GM10248 (cell line): ENCODE measurements at regions not wholly inside any gene's neighbourhood (a gene's known extent, or its start where the extent isn't known, plus 50 kb on each side); places are given as distances from the start of the nearest gene placed in this dataset.

ENCODE experiments used
- CTCF ChIA-PET: fragments of 300-600 bp; sonication (Branson Sonifier 250); formaldehyde crosslinking; extraction: SDS; loops from one replicate; lab custom pipeline; 2021; ENCODE audit warnings: antibody characterized with exemption; lab: Yijun Ruan, JAX
- POLR2A ChIA-PET: fragments of 350-650 bp; sonication (Branson Sonifier 250); formaldehyde crosslinking; extraction: SDS; loops from one replicate; lab custom pipeline; 2020; ENCODE audit warnings: antibody characterized with exemption; lab: Yijun Ruan, JAX
- DNase-seq: peaks from one replicate; pipeline ENCODE4 v3.0.0; 2012; ENCODE audit errors: extremely low spot score
- CTCF ChIP-seq: IDR thresholded peaks from 2 replicates; pipeline ENCODE4 v1.5.1; 2012; ENCODE audit warnings: mild to moderate bottlenecking, low read depth; ENCODE audit errors: extremely low read depth, missing control alignments, control extremely low read depth

- no peak for TF ChIP-seq CTCF
- CTCF ChIA-PET, result no interaction called here
- POLR2A ChIA-PET, result no interaction called here
- no peak for DNase-seq
Measured at GRCh38 chr12:60345442-60345841, 749.6 kb downstream of the SLC16A7 start.

GRCh38 chr12:60349232-60349978 is 753.6 kb downstream of the SLC16A7 start:
- no peak for DNase-seq
- no peak for TF ChIP-seq CTCF
- ChIA-PET CTCF (no interaction called here), POLR2A (no interaction called here)

DNA sequence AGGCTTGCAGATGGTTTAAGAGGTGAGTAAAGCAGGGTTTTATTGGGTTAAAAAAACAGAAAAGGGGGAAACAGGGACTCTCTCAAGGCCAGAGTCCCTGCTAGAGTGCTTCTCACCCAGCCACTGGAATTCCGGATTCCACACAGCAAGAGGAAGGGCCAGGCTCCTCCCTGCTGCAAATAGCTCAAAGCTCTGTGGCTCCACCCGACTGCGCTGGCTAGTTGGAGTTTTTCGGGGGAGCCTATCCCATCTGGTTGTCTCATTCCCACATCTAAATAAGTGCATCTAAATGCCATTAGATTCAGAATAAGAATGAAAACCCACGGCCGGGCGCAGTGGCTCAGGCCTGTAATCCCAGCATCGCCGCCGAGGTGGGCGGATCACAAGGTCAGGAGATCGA is 791.5 kb downstream of the SLC16A7 start:
- no peak for TF ChIP-seq CTCF
- ChIA-PET POLR2A (no interaction called here), CTCF (interaction anchor here (2.3 kb wide), 1 partner anchor 9 kb away, joined by 6 read pairs; no protein-coding TSS in a partner anchor)
- no peak for DNase-seq

GRCh38 chr12:60391051-60391450 is 795.2 kb downstream of the SLC16A7 start:
- no peak for TF ChIP-seq CTCF
- CTCF ChIA-PET, result interaction anchor here (1.5 to 1.8 kb wide), 2 partner anchors 12 to 16 kb away, joined by 3 to 5 read pairs; no protein-coding TSS in a partner anchor

GRCh38 chr12:60391791-60392190 is 796.0 kb downstream of the SLC16A7 start:
- ChIA-PET CTCF (interaction anchor here (1.8 kb wide), 1 partner anchor 17 kb away, joined by 5 read pairs; no protein-coding TSS in a partner anchor), POLR2A (no interaction called here)
- no peak for DNase-seq
- no peak for TF ChIP-seq CTCF

More at GRCh38 chr12:60391051-60391450, 795.2 kb downstream of the SLC16A7 start:
- no peak for DNase-seq
- POLR2A ChIA-PET, result no interaction called here

DNA sequence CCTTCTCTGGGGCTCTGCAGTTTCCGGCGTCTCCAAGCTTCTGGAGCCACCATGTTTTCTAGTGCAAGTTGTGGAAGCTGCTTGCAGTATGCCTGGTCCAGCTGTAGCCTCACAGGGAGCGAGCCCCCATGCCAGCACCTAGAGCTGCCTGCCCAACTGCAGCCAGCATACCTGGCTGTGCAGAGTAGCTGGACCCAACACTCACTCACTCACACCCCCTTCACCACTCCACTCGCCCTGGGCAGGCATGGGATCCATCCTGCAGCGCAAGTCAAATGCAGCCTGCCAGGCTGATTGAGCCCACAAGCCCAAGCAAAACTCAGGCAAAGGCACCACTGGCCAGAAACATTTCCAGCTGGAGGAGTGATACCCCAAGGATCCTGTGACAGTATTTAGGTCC is 797.3 kb downstream of the SLC16A7 start:
- no peak for DNase-seq
- no peak for TF ChIP-seq CTCF
- ChIA-PET POLR2A (no interaction called here), CTCF (interaction anchor here (2.1 kb wide), 1 partner anchor 9 kb away, joined by 9 read pairs; no protein-coding TSS in a partner anchor)
